ENCODE measurements at regions not wholly inside any gene's neighbourhood (a gene's known extent, or its start where the extent isn't known, plus 50 kb on each side); places are given as distances from the start of the nearest gene placed in this dataset.

DNA sequence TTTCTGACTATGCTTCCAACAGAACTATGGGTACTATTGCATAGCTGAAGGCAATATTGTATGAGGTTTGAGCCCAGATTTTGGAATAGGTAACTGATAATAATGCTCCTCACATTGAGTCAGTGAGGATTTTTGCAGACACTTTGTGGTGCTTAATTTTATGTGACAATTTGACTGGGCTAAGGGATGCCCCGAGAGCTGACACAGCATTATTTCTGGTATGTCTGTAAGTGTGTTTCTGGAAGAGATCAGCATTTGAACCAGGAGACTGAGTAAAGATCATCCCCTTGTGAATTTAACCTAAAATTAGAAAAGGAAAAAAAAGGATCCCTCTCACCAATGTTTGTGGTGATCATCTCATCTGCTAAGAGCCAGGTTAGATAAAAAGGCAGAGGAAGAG is 404.9 kb downstream of the AEBP2 start:
- H3K9me3 ChIP-seq (ENCODE audit: control insufficient read depth in 4 of 4, low read length in 3 of 4) = no peaks in the 10 kb centered on the region
- no peak for DNase-seq (ENCODE audit: low spot score)
- H3K27me3 ChIP-seq (ENCODE audit: control insufficient read depth in 4 of 4, insufficient read depth in 4 of 4, low read length in 3 of 4) = no peaks in the 10 kb centered on the region
- H3K27ac ChIP-seq (ENCODE audit: low read depth in 1 of 2, low read length in 2 of 2) = no peak overlapping the region
- peaks cover 0 to 5% (median 3%) of the 10 kb centered on the region in 4 donors for H3K4me1 ChIP-seq (ENCODE audit: control insufficient read depth in 4 of 4, insufficient read depth in 4 of 4, low read length in 3 of 4)
- H3K36me3 ChIP-seq (ENCODE audit: control insufficient read depth in 4 of 4, insufficient read depth in 3 of 4, low read depth in 1 of 4, low read length in 3 of 4) = no peaks in the 10 kb centered on the region
- 99% methylated on average over 1 of the region's 1 CpG for WGBS
- no peak overlapping the region for H3K9ac ChIP-seq (ENCODE audit: low read depth in 1 of 2, low read length in 2 of 2)
- TF ChIP-seq GABPA (IDR thresholded peaks at IDR 0.05 in 1 of 2, conservative IDR thresholded peaks at IDR 0.05 in 1 of 2) (no peak), SP1 (IDR thresholded peaks at IDR 0.05) (no peak), NR2F2 (IDR thresholded peaks at IDR 0.05) (no peak)
- TF ChIP-seq, protein P1, sequence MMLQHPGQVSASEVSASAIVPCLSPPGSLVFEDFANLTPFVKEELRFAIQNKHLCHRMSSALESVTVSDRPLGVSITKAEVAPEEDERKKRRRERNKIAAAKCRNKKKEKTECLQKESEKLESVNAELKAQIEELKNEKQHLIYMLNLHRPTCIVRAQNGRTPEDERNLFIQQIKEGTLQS (IDR thresholded peaks at IDR 0.05) = no peak
- H3K4me3 ChIP-seq (ENCODE audit: low read depth in 1 of 3, low read length in 3 of 3) = no peak overlapping the region

DNA sequence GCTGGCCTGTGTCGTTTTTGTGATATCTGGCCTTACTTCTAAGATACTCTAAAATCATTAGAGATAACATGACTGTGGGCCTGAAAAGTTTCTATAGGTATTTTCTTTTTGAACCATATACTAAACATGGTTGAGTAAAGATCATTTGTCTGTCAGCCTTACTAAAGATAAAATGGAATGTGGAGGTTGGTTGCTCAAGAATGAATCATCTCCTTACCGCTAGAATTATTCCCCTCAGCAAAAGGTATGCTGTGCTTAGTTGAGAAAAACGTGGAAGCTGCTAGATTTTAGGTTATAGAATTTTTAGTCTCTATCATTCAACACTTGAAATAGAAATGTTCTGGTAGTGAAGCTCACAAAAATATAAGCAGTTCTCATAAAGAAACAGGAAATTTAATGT is 407.3 kb downstream of the AEBP2 start:
- Histone ChIP-seq H3K36me3 (ENCODE audit: control insufficient read depth in 4 of 4, insufficient read depth in 3 of 4, low read depth in 1 of 4, low read length in 3 of 4) (no peaks in the 10 kb centered on the region), H3K4me1 (ENCODE audit: control insufficient read depth in 4 of 4, insufficient read depth in 4 of 4, low read length in 3 of 4) (peaks cover 0 to 7% (median 5%) of the 10 kb centered on the region in 4 donors), H3K4me3 (ENCODE audit: low read depth in 1 of 3, low read length in 3 of 3) (no peak overlapping the region), H3K9ac (ENCODE audit: low read depth in 1 of 2, low read length in 2 of 2) (no peak overlapping the region), H3K27me3 (ENCODE audit: control insufficient read depth in 4 of 4, insufficient read depth in 4 of 4, low read length in 3 of 4) (no peaks in the 10 kb centered on the region), H3K27ac (ENCODE audit: low read depth in 1 of 2, low read length in 2 of 2) (no peak overlapping the region), H3K9me3 (ENCODE audit: control insufficient read depth in 4 of 4, low read length in 3 of 4) (peaks cover 0 to 2% (median 0%) of the 10 kb centered on the region in 4 donors)
- TF ChIP-seq, protein P2, sequence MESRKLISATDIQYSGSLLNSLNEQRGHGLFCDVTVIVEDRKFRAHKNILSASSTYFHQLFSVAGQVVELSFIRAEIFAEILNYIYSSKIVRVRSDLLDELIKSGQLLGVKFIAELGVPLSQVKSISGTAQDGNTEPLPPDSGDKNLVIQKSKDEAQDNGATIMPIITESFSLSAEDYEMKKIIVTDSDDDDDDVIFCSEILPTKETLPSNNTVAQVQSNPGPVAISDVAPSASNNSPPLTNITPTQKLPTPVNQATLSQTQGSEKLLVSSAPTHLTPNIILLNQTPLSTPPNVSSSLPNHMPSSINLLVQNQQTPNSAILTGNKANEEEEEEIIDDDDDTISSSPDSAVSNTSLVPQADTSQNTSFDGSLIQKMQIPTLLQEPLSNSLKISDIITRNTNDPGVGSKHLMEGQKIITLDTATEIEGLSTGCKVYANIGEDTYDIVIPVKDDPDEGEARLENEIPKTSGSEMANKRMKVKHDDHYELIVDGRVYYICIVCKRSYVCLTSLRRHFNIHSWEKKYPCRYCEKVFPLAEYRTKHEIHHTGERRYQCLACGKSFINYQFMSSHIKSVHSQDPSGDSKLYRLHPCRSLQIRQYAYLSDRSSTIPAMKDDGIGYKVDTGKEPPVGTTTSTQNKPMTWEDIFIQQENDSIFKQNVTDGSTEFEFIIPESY (IDR thresholded peaks at IDR 0.05) = no peak
- no peak for TF ChIP-seq NR2F2 (IDR thresholded peaks at IDR 0.05)
- TF ChIP-seq, protein P1 (IDR thresholded peaks at IDR 0.05) = no peak
- TF ChIP-seq, protein P3, sequence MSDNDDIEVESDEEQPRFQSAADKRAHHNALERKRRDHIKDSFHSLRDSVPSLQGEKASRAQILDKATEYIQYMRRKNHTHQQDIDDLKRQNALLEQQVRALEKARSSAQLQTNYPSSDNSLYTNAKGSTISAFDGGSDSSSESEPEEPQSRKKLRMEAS (IDR thresholded peaks at IDR 0.05) = no peak
- no peak for TF ChIP-seq SP1 (IDR thresholded peaks at IDR 0.05)
- no peak for TF ChIP-seq GABPA (IDR thresholded peaks at IDR 0.05 in 1 of 2, conservative IDR thresholded peaks at IDR 0.05 in 1 of 2)
- no peak for TF ChIP-seq FOXA1 (IDR thresholded peaks at IDR 0.05)
- TF ChIP-seq JUND (IDR thresholded peaks at IDR 0.05) = no peak
- TF ChIP-seq RXRA (IDR thresholded peaks at IDR 0.05) = no peak
- TF ChIP-seq, protein P4, sequence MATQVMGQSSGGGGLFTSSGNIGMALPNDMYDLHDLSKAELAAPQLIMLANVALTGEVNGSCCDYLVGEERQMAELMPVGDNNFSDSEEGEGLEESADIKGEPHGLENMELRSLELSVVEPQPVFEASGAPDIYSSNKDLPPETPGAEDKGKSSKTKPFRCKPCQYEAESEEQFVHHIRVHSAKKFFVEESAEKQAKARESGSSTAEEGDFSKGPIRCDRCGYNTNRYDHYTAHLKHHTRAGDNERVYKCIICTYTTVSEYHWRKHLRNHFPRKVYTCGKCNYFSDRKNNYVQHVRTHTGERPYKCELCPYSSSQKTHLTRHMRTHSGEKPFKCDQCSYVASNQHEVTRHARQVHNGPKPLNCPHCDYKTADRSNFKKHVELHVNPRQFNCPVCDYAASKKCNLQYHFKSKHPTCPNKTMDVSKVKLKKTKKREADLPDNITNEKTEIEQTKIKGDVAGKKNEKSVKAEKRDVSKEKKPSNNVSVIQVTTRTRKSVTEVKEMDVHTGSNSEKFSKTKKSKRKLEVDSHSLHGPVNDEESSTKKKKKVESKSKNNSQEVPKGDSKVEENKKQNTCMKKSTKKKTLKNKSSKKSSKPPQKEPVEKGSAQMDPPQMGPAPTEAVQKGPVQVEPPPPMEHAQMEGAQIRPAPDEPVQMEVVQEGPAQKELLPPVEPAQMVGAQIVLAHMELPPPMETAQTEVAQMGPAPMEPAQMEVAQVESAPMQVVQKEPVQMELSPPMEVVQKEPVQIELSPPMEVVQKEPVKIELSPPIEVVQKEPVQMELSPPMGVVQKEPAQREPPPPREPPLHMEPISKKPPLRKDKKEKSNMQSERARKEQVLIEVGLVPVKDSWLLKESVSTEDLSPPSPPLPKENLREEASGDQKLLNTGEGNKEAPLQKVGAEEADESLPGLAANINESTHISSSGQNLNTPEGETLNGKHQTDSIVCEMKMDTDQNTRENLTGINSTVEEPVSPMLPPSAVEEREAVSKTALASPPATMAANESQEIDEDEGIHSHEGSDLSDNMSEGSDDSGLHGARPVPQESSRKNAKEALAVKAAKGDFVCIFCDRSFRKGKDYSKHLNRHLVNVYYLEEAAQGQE (IDR thresholded peaks at IDR 0.05) = no peak
- TF ChIP-seq HNF4A (conservative IDR thresholded peaks at IDR 0.05) = no peak
- no peak for TF ChIP-seq TAF1 (conservative IDR thresholded peaks at IDR 0.05)
- no peak for TF ChIP-seq YY1 (IDR thresholded peaks at IDR 0.05)
- no peak for TF ChIP-seq RAD21 (IDR thresholded peaks at IDR 0.05)
- no peak for TF ChIP-seq HNF4G (IDR thresholded peaks at IDR 0.05)
- no peak for TF ChIP-seq EGR1 (IDR thresholded peaks at IDR 0.05; ENCODE audit: low read depth in 2 of 2)
- TF ChIP-seq, protein P5, sequence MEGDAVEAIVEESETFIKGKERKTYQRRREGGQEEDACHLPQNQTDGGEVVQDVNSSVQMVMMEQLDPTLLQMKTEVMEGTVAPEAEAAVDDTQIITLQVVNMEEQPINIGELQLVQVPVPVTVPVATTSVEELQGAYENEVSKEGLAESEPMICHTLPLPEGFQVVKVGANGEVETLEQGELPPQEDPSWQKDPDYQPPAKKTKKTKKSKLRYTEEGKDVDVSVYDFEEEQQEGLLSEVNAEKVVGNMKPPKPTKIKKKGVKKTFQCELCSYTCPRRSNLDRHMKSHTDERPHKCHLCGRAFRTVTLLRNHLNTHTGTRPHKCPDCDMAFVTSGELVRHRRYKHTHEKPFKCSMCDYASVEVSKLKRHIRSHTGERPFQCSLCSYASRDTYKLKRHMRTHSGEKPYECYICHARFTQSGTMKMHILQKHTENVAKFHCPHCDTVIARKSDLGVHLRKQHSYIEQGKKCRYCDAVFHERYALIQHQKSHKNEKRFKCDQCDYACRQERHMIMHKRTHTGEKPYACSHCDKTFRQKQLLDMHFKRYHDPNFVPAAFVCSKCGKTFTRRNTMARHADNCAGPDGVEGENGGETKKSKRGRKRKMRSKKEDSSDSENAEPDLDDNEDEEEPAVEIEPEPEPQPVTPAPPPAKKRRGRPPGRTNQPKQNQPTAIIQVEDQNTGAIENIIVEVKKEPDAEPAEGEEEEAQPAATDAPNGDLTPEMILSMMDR (IDR thresholded peaks at IDR 0.05; ENCODE audit: low read depth, low read length, missing input control) = no peak
- TF ChIP-seq FOXA2 (IDR thresholded peaks at IDR 0.05) = no peak
- no peak for DNase-seq (ENCODE audit: low spot score)
- 53% methylated on average over 3 of the region's 3 CpGs for WGBS
